Glutamatergic neuron (in vitro differentiated cells): ENCODE measurements at regions not wholly inside any gene's neighbourhood (a gene's known extent, or its start where the extent isn't known, plus 50 kb on each side); places are given as distances from the start of the nearest gene placed in this dataset.

ENCODE experiments used
- DNase-seq: peaks from one replicate; pipeline ENCODE4 v3.0.0; 2022
- H3K27ac Mint-ChIP-seq: one replicate; pipeline ENCODE4 v1.8.0; 2020; ENCODE audit warnings: mild to moderate bottlenecking, mixed read lengths, inconsistent platforms; ENCODE audit not compliant: unreplicated experiment
- H3K27me3 Mint-ChIP-seq: one replicate; pipeline ENCODE4 v1.8.0; 2020; ENCODE audit warnings: mild to moderate bottlenecking, moderate library complexity, mixed read lengths, inconsistent platforms; ENCODE audit not compliant: unreplicated experiment
- H3K36me3 Mint-ChIP-seq: one replicate; pipeline ENCODE4 v1.8.0; 2020; ENCODE audit warnings: mild to moderate bottlenecking, mixed read lengths, inconsistent platforms; ENCODE audit not compliant: unreplicated experiment
- H3K4me1 Mint-ChIP-seq: one replicate; pipeline ENCODE4 v1.8.0; 2020; ENCODE audit warnings: mild to moderate bottlenecking, low read depth, mixed read lengths, inconsistent platforms; ENCODE audit not compliant: unreplicated experiment
- H3K4me3 Mint-ChIP-seq: one replicate; pipeline ENCODE4 v1.8.0; 2020; ENCODE audit warnings: mild to moderate bottlenecking, mixed read lengths, inconsistent platforms; ENCODE audit not compliant: unreplicated experiment
- H3K9me3 Mint-ChIP-seq: one replicate; pipeline ENCODE4 v1.8.0; 2020; ENCODE audit warnings: mild to moderate bottlenecking, moderate library complexity, mixed read lengths, inconsistent platforms; ENCODE audit not compliant: unreplicated experiment
- TF ChIP-seq, protein P1 (sequence below): fragments of 200-600 bp; sonication (generic); IDR thresholded peaks from one replicate; pipeline ENCODE4 v1.5.0; 2021; ENCODE audit not compliant: partially characterized antibody, unreplicated experiment

DNA sequence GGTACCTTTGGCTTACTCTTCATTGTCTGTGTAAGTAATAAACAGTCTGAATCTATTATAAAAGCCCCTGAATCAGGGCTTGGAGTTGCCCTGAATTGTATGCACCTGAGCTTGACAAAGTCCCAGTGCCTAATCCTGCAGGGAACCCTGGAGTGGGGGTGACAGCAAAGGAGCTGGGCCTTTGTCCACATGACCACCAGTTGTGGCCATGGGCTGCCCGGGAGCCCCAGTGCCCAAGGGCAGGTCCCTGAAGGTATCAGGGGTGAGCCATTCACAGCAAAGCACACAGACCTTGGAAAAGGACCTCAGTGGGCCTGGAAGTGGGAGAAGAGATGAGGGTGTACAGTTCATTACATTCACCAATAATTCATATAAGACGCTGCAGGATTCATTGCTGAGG is 94.2 kb downstream of the BANF2 start:
- peaks cover 4% of the 10 kb centered on the region for H3K36me3 Mint-ChIP-seq
- TF ChIP-seq, protein P1, sequence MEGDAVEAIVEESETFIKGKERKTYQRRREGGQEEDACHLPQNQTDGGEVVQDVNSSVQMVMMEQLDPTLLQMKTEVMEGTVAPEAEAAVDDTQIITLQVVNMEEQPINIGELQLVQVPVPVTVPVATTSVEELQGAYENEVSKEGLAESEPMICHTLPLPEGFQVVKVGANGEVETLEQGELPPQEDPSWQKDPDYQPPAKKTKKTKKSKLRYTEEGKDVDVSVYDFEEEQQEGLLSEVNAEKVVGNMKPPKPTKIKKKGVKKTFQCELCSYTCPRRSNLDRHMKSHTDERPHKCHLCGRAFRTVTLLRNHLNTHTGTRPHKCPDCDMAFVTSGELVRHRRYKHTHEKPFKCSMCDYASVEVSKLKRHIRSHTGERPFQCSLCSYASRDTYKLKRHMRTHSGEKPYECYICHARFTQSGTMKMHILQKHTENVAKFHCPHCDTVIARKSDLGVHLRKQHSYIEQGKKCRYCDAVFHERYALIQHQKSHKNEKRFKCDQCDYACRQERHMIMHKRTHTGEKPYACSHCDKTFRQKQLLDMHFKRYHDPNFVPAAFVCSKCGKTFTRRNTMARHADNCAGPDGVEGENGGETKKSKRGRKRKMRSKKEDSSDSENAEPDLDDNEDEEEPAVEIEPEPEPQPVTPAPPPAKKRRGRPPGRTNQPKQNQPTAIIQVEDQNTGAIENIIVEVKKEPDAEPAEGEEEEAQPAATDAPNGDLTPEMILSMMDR, result no peak
- DNase-seq, result no peak
- H3K4me3 Mint-ChIP-seq, result no peak overlapping the region
- H3K4me1 Mint-ChIP-seq, result no peaks in the 10 kb centered on the region
- no peak overlapping the region for H3K27ac Mint-ChIP-seq
- H3K27me3 Mint-ChIP-seq, result peaks cover 8% of the 10 kb centered on the region
- H3K9me3 Mint-ChIP-seq, result peaks cover 2% of the 10 kb centered on the region

DNA sequence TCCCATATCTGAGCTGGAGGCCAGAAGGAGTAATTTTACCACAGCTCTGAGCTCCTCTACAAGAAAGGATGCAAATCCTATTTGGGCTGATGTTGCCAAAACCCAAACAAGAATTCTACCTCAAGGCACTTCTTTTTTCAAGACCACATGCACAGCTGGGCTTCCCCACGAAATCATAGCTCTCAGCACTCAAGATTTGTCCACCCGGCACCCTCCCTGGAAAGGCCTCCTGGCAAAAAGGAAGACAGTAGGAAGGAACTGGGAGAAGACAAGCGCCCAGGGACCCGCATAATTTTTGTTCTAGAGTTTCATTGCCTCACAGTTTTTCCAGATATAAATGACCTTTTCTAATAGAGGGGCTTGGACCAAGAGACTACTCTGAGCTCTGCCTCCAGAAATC is 90.5 kb downstream of the BANF2 start:
- DNase-seq, result no peak
- H3K4me3 Mint-ChIP-seq, result no peak overlapping the region
- H3K4me1 Mint-ChIP-seq, result no peaks in the 10 kb centered on the region
- no peaks in the 10 kb centered on the region for H3K36me3 Mint-ChIP-seq
- peaks cover 4% of the 10 kb centered on the region for H3K9me3 Mint-ChIP-seq
- no peak overlapping the region for H3K27ac Mint-ChIP-seq
- TF ChIP-seq, protein P1, result no peak
- H3K27me3 Mint-ChIP-seq, result peaks cover 4% of the 10 kb centered on the region

DNA sequence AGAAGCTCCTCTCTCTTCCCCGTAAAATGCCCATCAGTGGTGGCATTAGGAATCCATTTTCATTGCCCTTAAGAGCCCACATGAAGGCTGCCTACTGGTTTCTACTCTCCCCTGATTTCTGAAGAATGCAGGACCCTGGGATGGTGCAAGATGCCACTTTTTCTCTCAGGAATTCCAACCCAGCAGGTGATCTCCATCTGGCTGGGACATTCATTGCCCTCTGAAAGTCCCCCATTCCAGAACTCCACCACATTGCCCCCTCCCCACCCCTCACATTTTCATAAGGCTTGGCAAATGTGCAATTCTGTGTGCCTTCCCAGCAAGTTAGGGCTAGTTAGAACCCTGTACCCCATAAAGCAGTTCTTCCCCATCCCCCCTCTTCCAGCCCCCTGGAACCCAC is 88.0 kb downstream of the BANF2 start:
- Mint-ChIP-seq H3K27ac (no peak overlapping the region), H3K4me1 (no peaks in the 10 kb centered on the region), H3K4me3 (no peak overlapping the region), H3K9me3 (peaks cover 2% of the 10 kb centered on the region), H3K27me3 (peaks cover 4% of the 10 kb centered on the region), H3K36me3 (no peaks in the 10 kb centered on the region)
- no peak for DNase-seq
- TF ChIP-seq, protein P1, result no peak

DNA sequence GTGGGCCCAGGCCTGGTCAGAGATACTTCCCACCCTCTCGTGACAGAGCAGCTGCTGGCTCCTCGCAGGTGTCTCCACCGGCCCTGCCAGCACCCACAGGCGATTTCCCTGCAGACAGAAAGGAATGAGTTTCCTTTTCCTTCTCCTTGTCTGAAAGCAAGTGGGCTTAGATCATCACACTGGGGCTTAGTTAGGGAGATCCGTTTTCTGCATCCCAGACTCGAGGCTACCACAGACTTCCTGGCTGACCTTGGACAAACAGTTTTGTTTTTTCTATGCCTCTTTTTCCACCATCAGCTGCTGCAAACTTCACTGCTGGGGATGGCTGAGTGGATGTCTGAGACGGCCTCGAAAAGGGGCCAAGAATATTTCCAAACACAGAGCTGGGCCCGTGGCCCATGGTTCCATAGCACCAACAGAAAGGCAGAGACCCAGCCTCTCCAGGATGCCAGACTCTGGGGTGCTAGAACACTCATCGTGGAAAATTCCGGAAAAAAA is 86.5 kb downstream of the BANF2 start:
- TF ChIP-seq, protein P1, result no peak
- Mint-ChIP-seq H3K36me3 (no peaks in the 10 kb centered on the region), H3K9me3 (peaks cover 3% of the 10 kb centered on the region)

More for the DNA sequence above, 86.5 kb downstream of the BANF2 start:
- no peaks in the 10 kb centered on the region for H3K27me3 Mint-ChIP-seq
- no peak overlapping the region for H3K4me3 Mint-ChIP-seq
- no peak for DNase-seq
- no peak overlapping the region for H3K27ac Mint-ChIP-seq
- no peaks in the 10 kb centered on the region for H3K4me1 Mint-ChIP-seq
